HL-60 (cell line): ENCODE measurements at regions not wholly inside any gene's neighbourhood (a gene's known extent, or its start where the extent isn't known, plus 50 kb on each side); places are given as distances from the start of the nearest gene placed in this dataset.

ENCODE experiments used
- DNase-seq, 2 experiments: peaks; one replicate each; pipeline ENCODE4 v3.0.0-alpha.2; 2010 to 2020; ENCODE audit warnings: low read depth in 1 of 2, low spot score in 1 of 2
- H3K27ac ChIP-seq: fragments of 250-450 bp; sonication (Bioruptor Pico); replicated peaks from 2 replicates; pipeline ENCODE4 v1.5.1; 2020; ENCODE audit warnings: mild to moderate bottlenecking, moderate library complexity
- H3K27me3 ChIP-seq: fragments of 250-450 bp; sonication (Bioruptor Pico); 2 replicates; pipeline ENCODE4 v1.5.1; 2021; ENCODE audit warnings: mild to moderate bottlenecking, moderate library complexity; ENCODE audit not compliant: insufficient read depth, poor library complexity, severe bottlenecking
- H3K4me3 ChIP-seq: replicated peaks from 2 replicates; pipeline ENCODE4 v1.5.1; 2011; ENCODE audit warnings: mild to moderate bottlenecking, control low read depth, low read length; ENCODE audit not compliant: insufficient read depth
- GABPA ChIP-seq: IDR thresholded peaks from 2 replicates; pipeline ENCODE4 v1.6.1; 2012; ENCODE audit warnings: low read depth
- POLR2AphosphoS5 ChIP-seq: IDR thresholded peaks from 2 replicates; pipeline ENCODE4 v1.6.1; 2012; ENCODE audit warnings: low read depth
- SPI1 ChIP-seq: IDR thresholded peaks from 2 replicates; pipeline ENCODE4 v1.6.1; 2012; ENCODE audit warnings: low read depth, mild to moderate bottlenecking, borderline replicate concordance
- TF ChIP-seq, protein P1 (sequence below): IDR thresholded peaks from 2 replicates; pipeline ENCODE4 v1.6.1; 2012; ENCODE audit warnings: low read depth; ENCODE audit not compliant: insufficient replicate concordance
- TF ChIP-seq, protein P2 (sequence below): IDR thresholded peaks from one replicate; pipeline ENCODE4 v1.5.1; 2011; ENCODE audit warnings: low read length, control low read depth, inconsistent platforms; ENCODE audit not compliant: insufficient read depth

DNA sequence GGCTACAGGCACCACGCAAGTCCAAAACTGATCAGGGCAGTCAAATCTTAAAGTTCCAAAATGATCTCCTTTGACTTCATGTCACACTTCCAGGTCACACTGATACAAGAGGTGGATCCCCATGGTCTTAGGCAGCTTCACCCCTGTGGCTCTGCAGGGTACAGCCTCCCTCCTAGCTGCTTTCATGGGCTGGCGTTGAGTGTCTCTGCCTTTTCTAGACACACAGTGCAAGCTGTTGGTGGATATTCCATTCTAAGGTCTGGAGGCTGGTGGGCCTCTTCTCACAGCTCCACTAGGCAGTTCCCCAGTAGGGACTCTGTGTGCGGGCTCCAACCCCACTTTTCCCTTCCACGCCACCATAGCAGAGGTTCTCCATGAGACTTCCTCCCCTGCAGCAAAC lies 838.2 kb upstream of the CHAC2 start:
- no peak for TF ChIP-seq POLR2AphosphoS5
- TF ChIP-seq GABPA: no peak
- TF ChIP-seq, protein P1, sequence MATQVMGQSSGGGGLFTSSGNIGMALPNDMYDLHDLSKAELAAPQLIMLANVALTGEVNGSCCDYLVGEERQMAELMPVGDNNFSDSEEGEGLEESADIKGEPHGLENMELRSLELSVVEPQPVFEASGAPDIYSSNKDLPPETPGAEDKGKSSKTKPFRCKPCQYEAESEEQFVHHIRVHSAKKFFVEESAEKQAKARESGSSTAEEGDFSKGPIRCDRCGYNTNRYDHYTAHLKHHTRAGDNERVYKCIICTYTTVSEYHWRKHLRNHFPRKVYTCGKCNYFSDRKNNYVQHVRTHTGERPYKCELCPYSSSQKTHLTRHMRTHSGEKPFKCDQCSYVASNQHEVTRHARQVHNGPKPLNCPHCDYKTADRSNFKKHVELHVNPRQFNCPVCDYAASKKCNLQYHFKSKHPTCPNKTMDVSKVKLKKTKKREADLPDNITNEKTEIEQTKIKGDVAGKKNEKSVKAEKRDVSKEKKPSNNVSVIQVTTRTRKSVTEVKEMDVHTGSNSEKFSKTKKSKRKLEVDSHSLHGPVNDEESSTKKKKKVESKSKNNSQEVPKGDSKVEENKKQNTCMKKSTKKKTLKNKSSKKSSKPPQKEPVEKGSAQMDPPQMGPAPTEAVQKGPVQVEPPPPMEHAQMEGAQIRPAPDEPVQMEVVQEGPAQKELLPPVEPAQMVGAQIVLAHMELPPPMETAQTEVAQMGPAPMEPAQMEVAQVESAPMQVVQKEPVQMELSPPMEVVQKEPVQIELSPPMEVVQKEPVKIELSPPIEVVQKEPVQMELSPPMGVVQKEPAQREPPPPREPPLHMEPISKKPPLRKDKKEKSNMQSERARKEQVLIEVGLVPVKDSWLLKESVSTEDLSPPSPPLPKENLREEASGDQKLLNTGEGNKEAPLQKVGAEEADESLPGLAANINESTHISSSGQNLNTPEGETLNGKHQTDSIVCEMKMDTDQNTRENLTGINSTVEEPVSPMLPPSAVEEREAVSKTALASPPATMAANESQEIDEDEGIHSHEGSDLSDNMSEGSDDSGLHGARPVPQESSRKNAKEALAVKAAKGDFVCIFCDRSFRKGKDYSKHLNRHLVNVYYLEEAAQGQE: no peak
- TF ChIP-seq, protein P2, sequence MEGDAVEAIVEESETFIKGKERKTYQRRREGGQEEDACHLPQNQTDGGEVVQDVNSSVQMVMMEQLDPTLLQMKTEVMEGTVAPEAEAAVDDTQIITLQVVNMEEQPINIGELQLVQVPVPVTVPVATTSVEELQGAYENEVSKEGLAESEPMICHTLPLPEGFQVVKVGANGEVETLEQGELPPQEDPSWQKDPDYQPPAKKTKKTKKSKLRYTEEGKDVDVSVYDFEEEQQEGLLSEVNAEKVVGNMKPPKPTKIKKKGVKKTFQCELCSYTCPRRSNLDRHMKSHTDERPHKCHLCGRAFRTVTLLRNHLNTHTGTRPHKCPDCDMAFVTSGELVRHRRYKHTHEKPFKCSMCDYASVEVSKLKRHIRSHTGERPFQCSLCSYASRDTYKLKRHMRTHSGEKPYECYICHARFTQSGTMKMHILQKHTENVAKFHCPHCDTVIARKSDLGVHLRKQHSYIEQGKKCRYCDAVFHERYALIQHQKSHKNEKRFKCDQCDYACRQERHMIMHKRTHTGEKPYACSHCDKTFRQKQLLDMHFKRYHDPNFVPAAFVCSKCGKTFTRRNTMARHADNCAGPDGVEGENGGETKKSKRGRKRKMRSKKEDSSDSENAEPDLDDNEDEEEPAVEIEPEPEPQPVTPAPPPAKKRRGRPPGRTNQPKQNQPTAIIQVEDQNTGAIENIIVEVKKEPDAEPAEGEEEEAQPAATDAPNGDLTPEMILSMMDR: no peak
- no peak for TF ChIP-seq SPI1
- Histone ChIP-seq H3K27ac (no peak overlapping the region), H3K27me3 (no peaks in the 10 kb centered on the region), H3K4me3 (no peak overlapping the region)
- DNase-seq: no peak

DNA sequence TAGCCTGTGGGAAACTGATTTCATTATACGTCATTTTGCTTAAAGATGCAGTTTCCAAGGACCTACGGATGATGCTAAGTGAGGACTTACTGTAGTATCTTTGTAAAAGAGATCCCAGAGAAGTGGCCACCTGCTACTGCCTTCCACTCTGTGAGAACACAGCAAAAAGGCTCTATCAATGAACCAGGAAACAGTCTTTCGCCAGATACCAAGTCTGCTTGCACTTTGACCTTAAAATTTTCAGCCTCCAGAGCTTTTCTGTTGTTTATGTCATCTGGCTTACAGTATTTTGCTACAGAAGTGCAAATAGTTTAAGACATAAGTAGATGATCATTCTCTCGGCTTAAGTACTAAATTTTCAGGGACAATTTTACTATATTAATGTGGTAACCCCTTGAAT lies 847.9 kb upstream of the CHAC2 start:
- DNase-seq: no peak
- TF ChIP-seq, protein P1: no peak
- TF ChIP-seq GABPA (no peak), SPI1 (no peak), POLR2AphosphoS5 (no peak)
- TF ChIP-seq, protein P2: no peak
- no peak overlapping the region for H3K27ac ChIP-seq
- no peak overlapping the region for H3K4me3 ChIP-seq
- H3K27me3 ChIP-seq: no peaks in the 10 kb centered on the region

DNA sequence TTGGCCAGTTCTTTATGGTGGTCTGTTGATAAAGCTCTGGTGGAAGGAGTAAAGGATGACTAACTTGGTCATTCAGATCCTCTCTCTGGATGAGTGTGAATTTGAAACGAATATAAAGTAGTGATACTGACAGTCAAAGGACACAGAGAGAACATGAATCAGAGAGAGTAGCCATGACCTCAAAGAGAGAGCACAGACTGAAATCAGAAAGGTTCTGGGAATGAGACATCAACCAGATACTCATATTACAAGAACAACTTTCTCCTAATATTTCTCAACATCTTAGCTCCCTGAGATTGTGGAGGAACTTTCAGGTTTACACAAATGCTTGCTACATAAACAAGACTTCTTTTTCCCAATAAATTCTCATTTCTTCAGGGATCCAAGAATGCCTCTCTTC lies 849.1 kb upstream of the CHAC2 start:
- TF ChIP-seq, protein P1: no peak
- TF ChIP-seq SPI1 (no peak), POLR2AphosphoS5 (no peak), GABPA (no peak)
- TF ChIP-seq, protein P2: no peak

More for the DNA sequence above, 849.1 kb upstream of the CHAC2 start:
- no peak for DNase-seq
- Histone ChIP-seq H3K4me3 (no peak overlapping the region), H3K27me3 (no peaks in the 10 kb centered on the region), H3K27ac (no peak overlapping the region)
